Right ventricle myocardium inferior (tissue), 1 donor: ENCODE measurements at regions not wholly inside any gene's neighbourhood (a gene's known extent, or its start where the extent isn't known, plus 50 kb on each side); places are given as distances from the start of the nearest gene placed in this dataset.
A peak's percentile ranks its signal among the peaks of the same experiment; 100 is the strongest.

Experiments used
- ATAC-seq: fragments of 200-7000 bp; cut with Tn5 transposase; one replicate; pipeline ENCODE4 v1.9.1; 2020; ENCODE audit warnings: mild to moderate bottlenecking, moderate library complexity
- DNase-seq: peaks from one replicate; pipeline ENCODE4 v3.0.0; 2021; ENCODE audit errors: missing footprints
- intact Hi-C: fragments of 100-400 bp; cut with DNase I; formaldehyde crosslinking; loops from one replicate; pipeline ENCODE4 v1.11.0; 2022
- donor health status: DM: no; HTN: yes; CAD: no; lungs with severe emphysema.

- ATAC-seq: no peak
- DNase-seq: no peak
- intact Hi-C loops: no loop called here
Measured at GRCh38 chr10:20970708-20971107, 73.6 kb upstream of the NEBL start.

GRCh38 chr10:20970044-20970443, 72.9 kb upstream of the NEBL start:
- ATAC-seq (no peak), DNase-seq (no peak)
- intact Hi-C loops: no loop called here

- no peak for ATAC-seq
- DNase-seq: no peak
- intact Hi-C loops: no loop called here
Measured at GRCh38 chr10:20966426-20966825, 69.3 kb upstream of the NEBL start.

GRCh38 chr10:20963721-20964595, 66.8 kb upstream of the NEBL start:
- intact Hi-C loops: no loop called here
- ATAC-seq (no peak), DNase-seq (no peak)

- ATAC-seq (no peak), DNase-seq (no peak)
- intact Hi-C loops: no loop called here
Measured at GRCh38 chr10:20963056-20963455, 65.9 kb upstream of the NEBL start.

- intact Hi-C loops: no loop called here
- DNase-seq (no peak), ATAC-seq (no peak)
Measured at GRCh38 chr10:20962165-20962564, 65.1 kb upstream of the NEBL start.

GRCh38 chr10:20959242-20959641, 62.1 kb upstream of the NEBL start:
- no peak for DNase-seq
- no peak for ATAC-seq
- intact Hi-C loops: no loop called here

- no peak for ATAC-seq
Measured at GRCh38 chr10:20958764-20959163, 61.7 kb upstream of the NEBL start.

GRCh38 chr10:20958225-20958624, 61.1 kb upstream of the NEBL start:
- no peak for DNase-seq
- intact Hi-C loops: no loop called here
- ATAC-seq: no peak

More at GRCh38 chr10:20958764-20959163, 61.7 kb upstream of the NEBL start:
- no peak for DNase-seq
- intact Hi-C loops: no loop called here

- intact Hi-C loops: no loop called here
- ATAC-seq (peak; percentile 55), DNase-seq (no peak)
Measured at GRCh38 chr10:20957744-20958143, 60.6 kb upstream of the NEBL start.

GRCh38 chr10:20956843-20957242, 59.7 kb upstream of the NEBL start:
- DNase-seq: no peak
- intact Hi-C loops: no loop called here
- ATAC-seq: peak; percentile 56

- intact Hi-C loops: no loop called here
- ATAC-seq: no peak
- no peak for DNase-seq
Measured at GRCh38 chr10:20955355-20955893, 58.3 kb upstream of the NEBL start.

GRCh38 chr10:20954519-20954918, 57.4 kb upstream of the NEBL start:
- intact Hi-C loops: no loop called here
- ATAC-seq: no peak
- DNase-seq: no peak

GRCh38 chr10:20953120-20953519, 56.0 kb upstream of the NEBL start:
- no peak for DNase-seq
- ATAC-seq: peak; percentile 56
- intact Hi-C loops: no loop called here

GRCh38 chr10:20949967-20950366, 52.9 kb upstream of the NEBL start:
- no peak for DNase-seq
- ATAC-seq: no peak
- intact Hi-C loops: no loop called here

GRCh38 chr10:20948686-20949327, 51.7 kb upstream of the NEBL start:
- DNase-seq (no peak), ATAC-seq (no peak)
- intact Hi-C loops: no loop called here
